Glutamatergic neuron (in vitro differentiated cells): ENCODE measurements at regions not wholly inside any gene's neighbourhood (a gene's known extent, or its start where the extent isn't known, plus 50 kb on each side); places are given as distances from the start of the nearest gene placed in this dataset.

Experiments used
- DNase-seq: peaks from one replicate; pipeline ENCODE4 v3.0.0; 2022
- H3K27ac Mint-ChIP-seq: one replicate; pipeline ENCODE4 v1.8.0; 2020; ENCODE audit warnings: mild to moderate bottlenecking, mixed read lengths, inconsistent platforms; ENCODE audit not compliant: unreplicated experiment
- H3K27me3 Mint-ChIP-seq: one replicate; pipeline ENCODE4 v1.8.0; 2020; ENCODE audit warnings: mild to moderate bottlenecking, moderate library complexity, mixed read lengths, inconsistent platforms; ENCODE audit not compliant: unreplicated experiment
- H3K36me3 Mint-ChIP-seq: one replicate; pipeline ENCODE4 v1.8.0; 2020; ENCODE audit warnings: mild to moderate bottlenecking, mixed read lengths, inconsistent platforms; ENCODE audit not compliant: unreplicated experiment
- H3K4me1 Mint-ChIP-seq: one replicate; pipeline ENCODE4 v1.8.0; 2020; ENCODE audit warnings: mild to moderate bottlenecking, low read depth, mixed read lengths, inconsistent platforms; ENCODE audit not compliant: unreplicated experiment
- H3K4me3 Mint-ChIP-seq: one replicate; pipeline ENCODE4 v1.8.0; 2020; ENCODE audit warnings: mild to moderate bottlenecking, mixed read lengths, inconsistent platforms; ENCODE audit not compliant: unreplicated experiment
- H3K9me3 Mint-ChIP-seq: one replicate; pipeline ENCODE4 v1.8.0; 2020; ENCODE audit warnings: mild to moderate bottlenecking, moderate library complexity, mixed read lengths, inconsistent platforms; ENCODE audit not compliant: unreplicated experiment
- TF ChIP-seq, protein P1 (sequence below): fragments of 200-600 bp; sonication (generic); IDR thresholded peaks from one replicate; pipeline ENCODE4 v1.5.0; 2021; ENCODE audit not compliant: partially characterized antibody, unreplicated experiment

DNA sequence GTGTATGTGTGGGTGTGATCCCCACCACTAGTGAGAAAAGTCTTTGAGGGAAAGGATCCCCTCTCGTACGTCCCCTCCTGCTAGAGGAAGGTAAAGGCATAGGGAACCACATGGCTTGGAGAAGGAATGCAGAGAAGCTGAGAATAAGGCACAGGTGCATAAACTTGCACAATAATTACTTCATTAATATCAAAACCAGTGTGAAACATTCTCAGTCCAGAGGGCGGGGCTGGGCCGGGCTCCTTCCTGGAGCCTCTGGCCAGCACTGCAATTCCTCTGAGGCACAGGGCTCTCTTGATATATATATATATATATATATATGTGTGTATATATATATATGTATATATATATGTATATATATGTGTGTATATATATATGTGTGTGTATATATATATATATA is 162.6 kb downstream of the TSEN15 start:
- no peaks in the 10 kb centered on the region for H3K36me3 Mint-ChIP-seq
- TF ChIP-seq, protein P1, sequence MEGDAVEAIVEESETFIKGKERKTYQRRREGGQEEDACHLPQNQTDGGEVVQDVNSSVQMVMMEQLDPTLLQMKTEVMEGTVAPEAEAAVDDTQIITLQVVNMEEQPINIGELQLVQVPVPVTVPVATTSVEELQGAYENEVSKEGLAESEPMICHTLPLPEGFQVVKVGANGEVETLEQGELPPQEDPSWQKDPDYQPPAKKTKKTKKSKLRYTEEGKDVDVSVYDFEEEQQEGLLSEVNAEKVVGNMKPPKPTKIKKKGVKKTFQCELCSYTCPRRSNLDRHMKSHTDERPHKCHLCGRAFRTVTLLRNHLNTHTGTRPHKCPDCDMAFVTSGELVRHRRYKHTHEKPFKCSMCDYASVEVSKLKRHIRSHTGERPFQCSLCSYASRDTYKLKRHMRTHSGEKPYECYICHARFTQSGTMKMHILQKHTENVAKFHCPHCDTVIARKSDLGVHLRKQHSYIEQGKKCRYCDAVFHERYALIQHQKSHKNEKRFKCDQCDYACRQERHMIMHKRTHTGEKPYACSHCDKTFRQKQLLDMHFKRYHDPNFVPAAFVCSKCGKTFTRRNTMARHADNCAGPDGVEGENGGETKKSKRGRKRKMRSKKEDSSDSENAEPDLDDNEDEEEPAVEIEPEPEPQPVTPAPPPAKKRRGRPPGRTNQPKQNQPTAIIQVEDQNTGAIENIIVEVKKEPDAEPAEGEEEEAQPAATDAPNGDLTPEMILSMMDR, result no peak
- H3K27me3 Mint-ChIP-seq, result peaks cover 5% of the 10 kb centered on the region
- no peak overlapping the region for H3K4me3 Mint-ChIP-seq
- no peak for DNase-seq
- H3K9me3 Mint-ChIP-seq, result no peaks in the 10 kb centered on the region
- H3K4me1 Mint-ChIP-seq, result peaks cover 21% of the 10 kb centered on the region
- H3K27ac Mint-ChIP-seq, result no peak overlapping the region

DNA sequence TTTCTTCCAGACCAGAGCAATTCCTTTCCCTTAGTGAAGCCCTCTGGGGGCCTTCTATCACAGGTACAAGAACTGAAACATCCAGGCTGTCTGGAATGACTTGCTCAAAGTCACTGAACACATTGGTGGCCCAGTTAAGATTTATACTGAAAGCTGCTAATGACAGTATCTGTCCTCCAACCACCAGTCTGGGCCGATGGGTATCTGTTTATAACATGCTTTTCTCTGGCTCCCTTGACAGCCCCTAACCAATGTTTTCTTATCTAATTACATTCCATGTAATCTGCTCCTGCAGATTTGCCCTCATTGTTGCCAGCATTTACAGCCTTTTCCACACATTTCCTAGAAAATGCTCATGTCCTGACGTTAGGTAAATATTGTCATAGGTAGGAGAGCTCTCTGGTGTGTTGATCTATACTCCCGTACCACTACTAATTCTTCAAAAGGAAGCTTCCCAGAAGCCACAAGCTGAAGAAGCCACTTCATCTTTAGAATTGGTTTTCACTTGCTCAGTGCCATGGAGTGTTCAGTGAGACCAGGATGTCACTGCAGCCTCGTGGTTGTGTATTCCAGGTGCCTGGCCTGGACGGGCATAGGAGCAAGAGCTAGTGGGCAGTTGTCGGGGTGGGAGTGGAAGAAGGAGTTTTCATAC is 163.9 kb downstream of the TSEN15 start:
- Mint-ChIP-seq H3K9me3 (peaks cover 2% of the 10 kb centered on the region), H3K27me3 (peaks cover 9% of the 10 kb centered on the region), H3K4me1 (peaks cover 26% of the 10 kb centered on the region), H3K4me3 (no peak overlapping the region), H3K36me3 (no peaks in the 10 kb centered on the region), H3K27ac (no peak overlapping the region)
- TF ChIP-seq, protein P1, result no peak
- no peak for DNase-seq

DNA sequence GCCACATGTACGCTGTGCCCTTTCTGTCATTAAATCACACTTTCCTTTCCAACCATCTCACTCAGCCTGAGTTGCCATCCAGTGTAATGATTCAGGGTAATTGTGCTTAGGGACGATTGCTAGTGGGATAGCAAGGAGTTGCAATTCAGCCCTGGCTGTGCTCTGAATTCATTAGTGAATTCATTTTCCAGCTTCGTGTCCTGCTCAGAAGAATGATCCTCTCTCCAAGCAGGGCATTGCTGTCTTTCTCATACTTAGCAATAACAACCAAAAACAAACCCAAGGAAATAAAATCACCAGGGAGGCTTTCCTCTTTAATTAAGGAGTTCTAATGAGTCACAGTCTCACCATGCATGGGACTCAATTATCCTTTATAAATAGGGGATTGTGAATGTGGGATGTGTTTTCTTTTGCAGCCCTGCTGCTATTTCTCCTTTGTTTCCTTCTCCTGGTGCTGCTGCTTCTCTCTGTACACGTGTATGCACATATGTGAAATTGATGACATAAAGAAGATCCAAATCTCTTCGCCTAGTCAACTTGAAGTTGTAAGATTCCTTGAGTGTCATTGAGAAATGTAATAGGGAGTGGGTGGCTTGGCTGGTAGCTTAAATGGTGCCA is 167.0 kb downstream of the TSEN15 start:
- peaks cover 11% of the 10 kb centered on the region for H3K9me3 Mint-ChIP-seq
- TF ChIP-seq, protein P1, result no peak
- peak overlapping the region; percentile 63 for H3K27ac Mint-ChIP-seq
- peaks cover 26% of the 10 kb centered on the region for H3K4me1 Mint-ChIP-seq
- peaks cover 5% of the 10 kb centered on the region for H3K36me3 Mint-ChIP-seq
- no peak for DNase-seq
- no peak overlapping the region for H3K4me3 Mint-ChIP-seq
- H3K27me3 Mint-ChIP-seq, result peaks cover 9% of the 10 kb centered on the region

DNA sequence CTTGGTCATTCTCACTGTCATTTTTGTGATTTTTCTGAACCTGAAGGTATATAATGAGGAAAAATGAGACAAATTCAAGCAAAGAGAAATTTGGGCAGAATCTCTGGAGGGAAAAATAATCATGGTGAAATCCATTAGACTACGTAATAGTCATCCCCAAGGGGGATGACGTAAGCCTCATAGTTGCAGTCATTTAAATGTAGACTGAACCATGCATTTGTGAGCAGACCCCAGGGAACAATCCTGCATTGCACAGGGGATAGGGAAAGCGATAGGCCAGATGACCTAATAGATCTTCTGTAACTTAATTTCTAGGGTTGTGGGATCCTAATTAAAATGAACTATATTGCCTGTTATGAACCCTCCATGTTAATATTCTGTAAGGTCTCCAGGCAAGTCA is 167.4 kb upstream of the C1orf21 start:
- Mint-ChIP-seq H3K9me3 (peaks cover 11% of the 10 kb centered on the region), H3K27ac (peak overlapping the region; percentile 63), H3K27me3 (peaks cover 7% of the 10 kb centered on the region), H3K4me3 (no peak overlapping the region), H3K4me1 (peaks cover 32% of the 10 kb centered on the region), H3K36me3 (peaks cover 5% of the 10 kb centered on the region)
- peak; percentile 72 for DNase-seq
- TF ChIP-seq, protein P1, result no peak

DNA sequence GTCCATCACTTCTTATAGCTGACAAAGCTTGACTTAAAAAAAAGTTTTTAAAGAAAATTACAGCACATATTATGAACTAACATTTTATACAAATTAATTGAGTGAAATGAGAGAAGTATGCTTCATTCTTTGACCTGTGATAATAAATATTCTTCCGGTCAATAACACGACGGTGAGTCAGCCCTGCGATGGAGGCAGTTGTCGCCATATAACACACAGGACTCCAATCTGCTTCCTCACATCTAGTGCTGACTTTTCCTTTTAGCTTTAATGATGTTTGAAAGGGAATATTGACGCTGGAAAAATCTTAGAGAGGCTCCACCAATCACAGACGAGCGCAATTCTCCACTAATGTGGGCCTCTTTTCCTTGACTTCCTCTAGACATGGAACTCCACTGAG is 166.9 kb upstream of the C1orf21 start:
- Mint-ChIP-seq H3K27ac (peak overlapping the region; percentile 42), H3K9me3 (peaks cover 11% of the 10 kb centered on the region), H3K4me1 (peaks cover 34% of the 10 kb centered on the region), H3K4me3 (peak overlapping the region; percentile 10), H3K27me3 (peaks cover 7% of the 10 kb centered on the region), H3K36me3 (peaks cover 5% of the 10 kb centered on the region)
- DNase-seq, result no peak
- TF ChIP-seq, protein P1, result no peak
